IPS-NIHi7 (cell line): ENCODE measurements at regions not wholly inside any gene's neighbourhood (a gene's known extent, or its start where the extent isn't known, plus 50 kb on each side); places are given as distances from the start of the nearest gene placed in this dataset.
A peak's percentile ranks its signal among the peaks of the same experiment; 100 is the strongest.

Experiments used
- DNase-seq: peaks from one replicate; pipeline ENCODE4 v3.0.0; 2012; ENCODE audit warnings: mixed read lengths; ENCODE audit errors: extremely low spot score

DNA sequence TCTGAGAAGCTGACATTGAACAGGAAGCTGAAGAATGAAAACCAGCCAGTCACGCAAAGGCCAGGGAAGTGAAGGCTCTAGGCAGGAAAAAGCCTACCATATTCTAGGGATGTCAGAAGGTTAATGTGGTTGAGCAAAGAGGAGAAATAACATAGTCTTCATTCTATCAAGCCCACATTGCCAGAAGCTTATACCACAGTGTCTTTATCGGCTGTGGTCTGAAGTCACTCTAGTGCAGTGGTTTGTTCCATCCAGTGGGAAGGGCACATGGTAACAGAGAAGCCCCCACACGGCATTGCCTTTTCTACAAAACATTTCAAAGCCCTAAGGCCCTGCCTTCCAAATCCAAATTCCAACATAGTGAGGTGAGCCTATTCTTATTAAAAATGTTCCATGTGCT, 311.3 kb downstream of the TNS1 start:
- no peak for DNase-seq

DNA sequence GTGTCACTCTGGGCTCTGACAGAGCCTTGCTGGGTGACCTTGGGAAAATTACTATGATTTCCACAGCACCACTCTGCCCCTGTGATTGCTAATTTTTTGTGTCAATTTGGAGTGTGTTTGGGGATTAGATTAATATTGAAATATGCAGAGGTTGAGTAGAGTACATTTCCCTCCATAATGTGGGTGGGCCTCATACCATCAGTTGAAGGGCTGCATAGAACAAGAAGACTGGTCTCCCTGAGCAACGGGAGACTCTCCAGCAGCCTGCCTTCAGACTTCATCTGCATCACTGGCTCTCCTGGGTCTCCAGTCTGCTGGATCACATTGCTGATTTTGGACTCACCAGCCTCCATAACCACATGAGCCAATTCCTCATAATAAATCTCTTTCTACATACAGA, 313.7 kb downstream of the TNS1 start:
- no peak for DNase-seq

GRCh38 chr2:217688494-217688893, 314.3 kb downstream of the TNS1 start:
- DNase-seq = no peak

GRCh38 chr2:217687771-217688170, 315.0 kb downstream of the TNS1 start:
- no peak for DNase-seq

DNA sequence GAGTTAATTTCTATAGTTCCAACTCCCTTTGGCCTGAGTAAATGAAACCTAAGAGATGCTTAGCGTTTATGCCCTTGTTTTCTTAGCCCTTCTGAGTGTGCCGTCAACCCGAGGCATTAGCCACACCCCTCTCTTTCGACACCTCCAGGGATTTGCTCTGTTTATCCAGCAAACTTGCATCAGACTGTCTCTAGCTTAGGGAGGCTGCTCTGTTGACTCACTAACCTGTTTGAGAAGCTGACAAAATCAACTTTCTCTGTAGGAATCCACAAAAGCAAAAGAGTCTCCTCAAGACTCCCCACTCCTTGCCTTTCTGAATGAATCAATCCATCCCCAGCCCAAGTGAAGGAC, 317.6 kb downstream of the TNS1 start:
- peak; percentile 68 for DNase-seq

DNA sequence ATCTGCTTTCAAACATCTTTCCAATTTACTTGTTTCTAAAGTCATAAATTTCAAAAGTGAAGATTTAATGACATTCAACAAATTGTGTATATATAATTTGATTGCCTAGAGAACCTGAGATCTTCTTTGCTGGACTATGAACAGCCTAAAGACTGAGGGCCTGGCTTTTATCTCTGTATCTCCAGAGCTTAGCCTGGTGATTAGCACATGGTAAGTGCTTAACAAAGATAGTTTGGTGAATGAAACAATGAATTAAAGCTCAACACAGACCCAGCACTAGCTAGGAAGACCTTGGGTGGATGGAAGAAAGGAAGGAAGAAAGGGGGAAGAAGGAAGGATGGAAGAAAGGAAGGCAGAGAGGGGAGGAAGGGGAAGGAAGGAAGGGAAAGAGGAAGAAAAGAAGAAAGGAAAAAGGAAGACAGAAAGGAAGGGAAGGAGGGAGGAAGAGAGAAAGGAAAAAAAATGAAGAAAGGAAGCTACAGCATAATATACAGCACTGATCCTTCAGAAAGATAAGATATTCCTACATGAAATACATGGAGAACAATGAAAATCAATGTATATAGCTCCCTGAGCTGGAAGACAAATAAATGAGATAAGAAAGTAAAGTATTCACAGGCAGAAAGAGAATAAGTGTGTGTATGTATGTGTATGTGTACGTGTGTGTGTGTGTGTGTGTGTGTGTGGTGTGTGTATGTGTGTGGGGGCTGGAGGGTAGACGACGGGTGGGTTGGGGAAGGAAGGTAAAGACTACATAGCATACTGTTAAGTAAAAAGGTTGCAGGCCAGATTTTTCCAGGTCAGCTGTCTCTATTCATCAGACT, 318.2 kb downstream of the TNS1 start:
- DNase-seq = no peak

- DNase-seq = no peak
Measured at GRCh38 chr2:217683106-217683870, 319.5 kb downstream of the TNS1 start.

- no peak for DNase-seq
Measured at GRCh38 chr2:217681791-217682190, 321.0 kb downstream of the TNS1 start.

DNA sequence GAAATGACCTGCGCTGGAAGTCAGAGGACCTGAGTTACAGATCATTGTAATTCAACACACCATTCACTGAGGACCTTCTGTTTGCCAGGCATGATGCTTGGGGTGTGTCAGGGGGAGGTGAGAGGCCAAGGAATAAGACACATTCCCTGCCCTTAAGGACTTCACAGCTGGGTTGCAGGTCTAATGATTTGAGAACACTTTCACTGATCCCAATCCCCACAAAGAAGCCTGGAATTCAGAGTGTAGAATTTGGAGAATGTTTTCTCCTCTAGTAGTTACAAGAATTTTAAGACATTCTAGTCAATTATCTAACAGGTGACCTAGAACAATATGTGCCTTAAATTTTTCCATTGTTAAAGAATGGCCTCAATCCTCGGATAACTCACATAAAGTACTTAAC, 322.4 kb downstream of the TNS1 start:
- peak; percentile 24 for DNase-seq

GRCh38 chr2:217673627-217674026, 329.2 kb downstream of the TNS1 start:
- DNase-seq = no peak

DNA sequence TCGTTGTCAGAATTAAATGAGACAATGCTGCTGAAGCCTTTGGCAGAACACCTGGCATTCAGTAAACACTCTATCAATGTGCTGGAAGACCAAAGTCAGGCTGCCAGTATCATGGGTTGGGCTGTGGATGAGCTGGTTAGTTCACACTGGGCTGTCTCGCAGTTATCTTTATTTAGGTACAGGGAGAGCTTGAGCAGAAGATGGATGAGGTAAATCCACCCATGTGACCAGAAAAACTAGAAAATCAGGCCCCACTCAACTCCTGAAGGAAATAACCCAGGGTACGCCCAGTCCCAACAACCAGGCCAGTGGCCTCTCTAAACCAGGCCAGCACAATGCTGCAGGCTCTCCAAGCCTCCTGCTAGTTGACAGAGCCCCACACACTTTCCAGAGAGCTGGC, 330.3 kb downstream of the TNS1 start:
- no peak for DNase-seq

- no peak for DNase-seq
Measured at GRCh38 chr2:217671871-217672270, 330.9 kb downstream of the TNS1 start.

GRCh38 chr2:217671075-217671474, 331.7 kb downstream of the TNS1 start:
- DNase-seq = no peak

DNA sequence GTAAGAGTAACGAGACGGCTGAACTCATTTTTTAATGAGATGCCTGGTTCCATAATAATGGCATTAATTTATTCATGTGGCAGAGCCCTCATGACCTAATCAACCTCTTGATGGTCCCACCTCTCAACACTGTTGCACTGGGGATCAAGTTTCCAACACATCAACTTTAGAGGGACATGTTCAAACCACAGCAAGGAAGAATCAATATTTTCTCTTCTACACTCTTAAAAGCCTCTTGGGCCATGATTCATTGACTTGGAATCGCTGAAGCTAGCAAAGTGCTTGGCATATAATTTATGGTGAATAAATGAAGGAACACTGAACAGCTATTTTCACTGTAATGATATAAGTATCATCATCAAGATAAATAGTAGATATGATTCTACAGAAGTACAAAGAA, 333.0 kb downstream of the TNS1 start:
- no peak for DNase-seq

DNA sequence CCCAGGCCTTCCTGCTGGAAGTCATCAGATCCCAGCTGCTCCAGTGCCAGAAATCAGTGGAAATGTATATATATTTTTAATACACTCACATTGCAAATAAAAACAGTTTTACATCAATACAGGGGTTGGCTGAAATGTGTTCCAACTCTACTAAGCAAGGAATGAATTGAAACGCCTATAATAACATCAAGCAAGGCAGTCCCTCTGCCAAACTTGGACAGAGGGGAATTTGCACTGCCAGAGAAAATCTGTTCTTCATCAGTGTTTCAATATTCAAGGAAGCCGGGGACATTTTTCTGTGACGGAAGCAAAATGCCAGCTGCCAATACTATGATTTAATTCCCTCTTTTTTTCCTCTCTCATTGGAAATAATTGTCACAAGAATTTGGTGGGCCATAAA, 335.3 kb downstream of the TNS1 start:
- DNase-seq = no peak

- DNase-seq = no peak
Measured at GRCh38 chr2:217667035-217667434, 335.8 kb downstream of the TNS1 start.

DNA sequence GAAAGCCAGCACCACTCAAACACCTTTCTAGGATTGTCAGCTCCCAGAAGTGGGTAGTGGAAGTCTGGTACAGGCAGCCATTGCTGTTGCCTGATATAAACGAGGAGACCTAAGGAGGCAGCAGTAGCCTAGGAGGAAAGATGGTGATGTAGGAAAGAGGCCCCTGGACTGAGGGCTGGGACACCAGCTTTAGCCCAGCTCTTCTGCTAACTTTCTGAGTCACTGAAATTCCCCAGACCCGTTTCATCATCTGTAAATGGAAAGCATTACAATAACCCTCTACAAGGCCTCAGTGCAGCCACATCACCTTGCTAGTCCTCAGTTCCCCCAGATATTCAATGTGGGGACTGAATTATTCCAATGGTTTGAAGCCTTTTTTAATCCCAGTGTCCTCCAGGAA, 336.5 kb downstream of the TNS1 start:
- DNase-seq = no peak

- no peak for DNase-seq
Measured at GRCh38 chr2:217664761-217665160, 338.0 kb downstream of the TNS1 start.

DNA sequence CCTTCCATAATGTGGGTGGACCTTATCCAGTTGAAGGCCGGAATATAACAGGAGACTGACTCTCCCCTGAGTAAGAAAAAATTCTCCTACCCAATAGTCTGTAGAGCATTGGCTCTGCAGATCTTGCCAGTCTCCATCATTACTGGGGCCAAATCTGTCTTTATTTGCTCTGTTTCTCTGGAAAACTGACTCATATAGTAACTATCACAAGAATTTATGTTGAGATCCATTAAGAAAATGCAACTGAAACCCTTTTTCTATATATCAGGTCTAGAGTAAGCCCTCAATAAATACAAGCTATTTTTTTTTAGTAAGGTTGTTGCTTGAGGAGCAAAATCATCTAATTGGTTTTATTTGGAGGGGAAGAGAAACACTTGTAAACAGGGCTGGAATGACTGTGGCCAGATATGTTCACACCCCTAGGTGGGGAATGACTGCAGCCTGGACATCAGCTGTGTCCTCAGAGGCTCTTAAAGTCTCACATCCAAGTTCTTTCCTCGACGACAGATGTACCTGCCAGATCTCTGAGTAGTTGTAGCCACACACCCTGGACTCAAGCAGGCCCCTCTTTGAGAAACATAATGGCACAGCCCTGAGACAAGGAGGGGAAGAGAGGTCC, 339.7 kb downstream of the TNS1 start:
- DNase-seq = no peak

DNA sequence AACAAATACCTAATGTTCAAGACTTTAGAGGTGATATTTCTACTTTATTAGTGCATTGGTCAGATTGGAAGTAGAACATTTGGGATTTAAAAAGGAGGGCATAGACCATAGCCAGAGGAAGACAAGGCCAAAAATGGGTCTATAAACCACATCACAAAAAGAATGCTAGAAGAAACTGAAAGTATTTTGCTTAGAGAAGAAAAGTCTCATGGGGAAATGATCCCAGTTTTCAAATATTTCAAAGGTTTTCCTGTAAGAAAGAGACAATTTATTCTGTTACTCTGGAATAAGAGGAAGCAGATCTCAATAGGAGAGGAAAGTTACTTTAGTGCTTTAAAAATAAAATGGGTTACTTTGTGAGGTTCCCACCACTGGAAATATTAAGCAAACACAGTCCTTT, 341.4 kb downstream of the TNS1 start:
- DNase-seq = no peak

DNA sequence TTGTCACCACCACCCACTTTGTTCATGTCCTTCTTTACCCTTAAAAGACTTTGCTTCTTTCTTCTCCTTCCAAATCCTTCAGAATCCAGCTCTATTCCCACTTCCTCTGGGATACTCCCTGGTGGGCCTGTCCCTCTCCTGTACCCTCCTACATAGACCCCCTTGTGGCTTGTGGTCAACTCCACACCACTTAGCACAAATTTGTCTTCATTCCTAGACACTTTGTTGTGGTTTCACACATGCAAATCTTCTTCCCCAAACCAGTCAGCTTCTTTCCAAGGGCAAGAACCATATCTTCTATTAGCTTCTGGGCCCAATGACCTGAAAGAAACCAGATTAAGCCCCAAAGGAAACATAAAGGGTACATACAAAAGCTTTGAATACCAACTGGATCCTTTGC, 342.4 kb downstream of the TNS1 start:
- DNase-seq = no peak

GRCh38 chr2:217658806-217659205, 344.0 kb downstream of the TNS1 start:
- no peak for DNase-seq

GRCh38 chr2:217657252-217657651, 345.5 kb downstream of the TNS1 start:
- no peak for DNase-seq
